GM20431 (cell line): ENCODE measurements at regions not wholly inside any gene's neighbourhood (a gene's known extent, or its start where the extent isn't known, plus 50 kb on each side); places are given as distances from the start of the nearest gene placed in this dataset.
"Not testable (repeated sequence)": the region's sequence is repeated elsewhere in the genome, so short reads cannot be mapped to it uniquely, and the experiment has no call there.

Source experiments
- in situ Hi-C: fragments of 300-500 bp; cut with MseI, MboI; formaldehyde crosslinking; loops from one replicate; pipeline ENCODE4 v1.15.0; 2020; ENCODE audit warnings: low sequenced_read_pairs; ENCODE audit not compliant: unreplicated experiment

DNA sequence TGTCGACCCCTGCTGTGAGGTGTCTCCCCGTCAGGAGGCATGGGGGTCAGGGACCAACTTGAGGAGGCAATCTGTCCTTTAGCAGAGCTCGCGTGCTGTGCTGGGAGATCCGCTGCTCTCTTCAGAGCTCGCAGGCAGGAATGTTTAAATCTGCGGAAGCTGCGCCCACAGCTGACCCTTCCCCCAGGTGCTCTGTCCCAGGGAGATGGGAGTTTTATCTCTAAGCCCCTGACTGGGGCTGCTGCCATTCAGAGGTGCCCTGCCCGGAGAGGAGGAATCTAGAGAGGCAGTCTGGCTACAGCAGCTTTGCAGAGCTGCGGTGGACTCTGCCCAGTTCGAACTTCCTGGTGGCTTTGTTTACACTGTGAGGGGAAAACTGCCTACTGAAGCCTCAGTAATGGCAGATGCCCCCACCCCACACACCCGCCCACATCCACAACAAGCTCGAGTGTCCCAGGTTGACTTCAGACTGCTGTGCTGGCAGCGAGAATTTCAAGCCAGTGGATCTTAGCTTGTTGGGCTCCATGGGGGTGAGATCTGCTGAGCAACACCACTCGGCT, 133.1 kb downstream of the CENPC start:
- in situ Hi-C loops, result not testable (repeated sequence)

DNA sequence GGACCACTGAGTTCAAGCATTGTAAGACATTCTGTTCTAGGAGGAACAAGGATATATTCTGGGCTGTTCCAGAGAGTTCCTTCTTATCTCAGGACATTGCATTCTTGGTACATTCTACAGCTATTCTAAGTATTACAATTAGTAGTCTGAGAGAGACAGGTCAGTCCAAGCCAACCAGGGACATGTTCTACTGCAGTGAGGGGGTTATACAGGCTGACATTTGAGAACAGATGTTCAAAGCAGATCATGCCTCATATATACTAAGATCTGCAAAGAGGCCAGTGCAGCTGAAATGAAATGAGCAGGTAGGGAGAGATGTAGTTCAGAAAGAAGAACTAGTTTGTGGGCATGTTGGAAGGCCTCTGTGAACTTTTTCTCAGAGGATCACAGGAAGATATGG, 142.0 kb downstream of the CENPC start:
- in situ Hi-C loops, result no loop called here

DNA sequence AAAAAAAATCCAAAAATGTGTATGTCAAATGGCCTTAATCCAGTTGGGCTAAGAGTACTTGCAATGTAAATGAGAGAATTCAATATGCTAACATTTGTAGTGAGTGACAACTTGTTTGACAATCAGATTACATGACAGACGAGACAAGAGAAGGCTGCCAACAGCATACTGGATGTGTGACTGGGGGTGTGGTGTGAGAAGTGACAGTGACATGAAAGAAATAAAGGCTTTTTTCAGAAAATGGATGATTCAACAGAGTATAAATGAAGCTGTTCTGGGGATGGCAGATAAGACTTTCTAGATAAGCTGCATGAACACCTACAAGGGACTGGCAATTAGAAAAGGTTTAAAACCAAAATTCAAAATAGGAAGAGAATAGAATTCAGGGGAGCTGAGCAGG, 143.4 kb downstream of the CENPC start:
- in situ Hi-C loops, result no loop called here

GRCh38 chr4:67397931-67398330, 147.4 kb downstream of the CENPC start:
- in situ Hi-C loops, result no loop called here

DNA sequence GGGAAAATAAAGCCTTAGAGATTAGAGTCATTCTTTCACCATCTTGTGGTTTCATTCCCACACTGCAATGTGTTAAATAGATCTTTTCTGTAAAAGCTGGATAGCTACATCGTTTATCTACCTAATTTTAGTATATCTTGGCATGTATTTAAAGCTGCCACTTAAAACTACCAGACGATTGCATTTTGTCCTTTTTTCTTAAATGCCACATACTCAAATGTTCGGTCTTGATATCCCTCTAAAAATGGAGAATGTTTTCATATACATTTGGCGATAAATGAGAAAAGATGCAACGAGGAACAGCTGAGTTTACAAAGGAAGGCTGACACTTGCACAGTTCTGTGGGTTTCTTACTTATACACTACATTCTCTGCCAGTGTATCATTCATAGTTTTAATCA, 148.3 kb downstream of the CENPC start:
- in situ Hi-C loops, result no loop called here

GRCh38 chr4:67396008-67396407, 149.3 kb downstream of the CENPC start:
- in situ Hi-C loops, result no loop called here

DNA sequence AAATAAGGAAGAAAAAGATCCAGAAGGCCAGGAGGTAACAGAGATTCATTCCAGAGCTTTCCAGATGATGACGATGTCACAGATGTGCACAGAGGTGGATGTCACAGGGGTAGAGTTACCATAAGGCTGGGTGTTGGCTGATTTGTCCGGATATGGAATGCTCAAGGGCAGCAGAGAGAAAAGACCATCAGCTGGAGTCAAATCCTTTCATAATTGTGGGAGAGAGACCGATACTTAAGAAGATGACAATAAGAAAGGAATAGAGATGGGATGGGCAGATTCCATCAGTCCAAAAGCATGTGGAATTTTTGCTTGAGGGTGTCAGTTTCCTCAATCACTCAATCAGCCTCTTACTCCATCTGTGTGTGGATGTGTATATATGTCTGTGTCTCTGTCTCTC, 150.4 kb downstream of the CENPC start:
- in situ Hi-C loops, result no loop called here

DNA sequence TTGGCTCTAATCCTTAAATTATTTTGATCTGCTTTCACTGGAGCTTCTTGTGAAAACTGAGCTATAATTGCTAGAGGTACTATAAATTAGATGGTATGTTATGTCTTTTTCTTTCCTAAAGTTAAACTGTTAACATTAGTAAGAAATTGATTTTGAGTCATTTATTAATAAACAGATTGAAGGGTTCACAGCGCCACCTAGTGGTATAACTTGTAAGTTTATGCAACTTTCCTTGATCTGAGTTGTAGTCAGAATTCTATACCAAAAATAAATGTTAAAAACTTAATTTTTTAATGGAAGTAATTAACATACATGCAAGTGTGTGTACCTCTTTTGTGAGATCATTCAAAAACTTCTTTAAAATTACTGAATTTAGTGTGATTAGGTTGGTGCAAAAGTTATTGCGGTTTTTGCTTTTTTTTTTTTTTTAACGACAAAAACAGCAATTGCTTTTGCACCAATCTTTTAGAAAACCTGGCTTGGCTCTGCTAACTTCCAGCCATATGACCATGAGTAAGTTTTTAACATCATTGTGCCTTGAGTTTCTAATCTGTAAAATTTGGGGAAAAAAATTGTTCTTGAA, 151.5 kb downstream of the CENPC start:
- in situ Hi-C loops, result no loop called here

DNA sequence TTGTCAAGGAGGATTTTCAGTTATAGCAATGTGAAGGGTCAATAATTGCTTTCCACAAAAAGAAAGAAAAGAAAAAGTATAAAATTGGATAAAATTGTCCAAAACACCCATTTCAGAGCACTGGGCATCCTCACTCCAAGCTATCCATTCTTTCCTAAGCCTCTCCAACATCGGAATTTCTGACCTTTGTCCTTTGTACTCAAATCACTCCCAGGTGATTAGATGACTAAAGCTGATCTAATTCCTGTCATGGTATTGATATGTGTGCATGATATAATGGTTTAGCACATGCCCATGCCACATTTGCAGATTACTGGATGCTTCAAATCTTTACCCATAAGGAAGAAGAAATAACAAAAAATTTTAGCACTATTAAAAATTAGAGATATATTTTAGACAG, 152.3 kb downstream of the CENPC start:
- in situ Hi-C loops, result no loop called here

GRCh38 chr4:67381406-67381804, 163.9 kb downstream of the CENPC start:
- in situ Hi-C loops, result not testable (repeated sequence)

DNA sequence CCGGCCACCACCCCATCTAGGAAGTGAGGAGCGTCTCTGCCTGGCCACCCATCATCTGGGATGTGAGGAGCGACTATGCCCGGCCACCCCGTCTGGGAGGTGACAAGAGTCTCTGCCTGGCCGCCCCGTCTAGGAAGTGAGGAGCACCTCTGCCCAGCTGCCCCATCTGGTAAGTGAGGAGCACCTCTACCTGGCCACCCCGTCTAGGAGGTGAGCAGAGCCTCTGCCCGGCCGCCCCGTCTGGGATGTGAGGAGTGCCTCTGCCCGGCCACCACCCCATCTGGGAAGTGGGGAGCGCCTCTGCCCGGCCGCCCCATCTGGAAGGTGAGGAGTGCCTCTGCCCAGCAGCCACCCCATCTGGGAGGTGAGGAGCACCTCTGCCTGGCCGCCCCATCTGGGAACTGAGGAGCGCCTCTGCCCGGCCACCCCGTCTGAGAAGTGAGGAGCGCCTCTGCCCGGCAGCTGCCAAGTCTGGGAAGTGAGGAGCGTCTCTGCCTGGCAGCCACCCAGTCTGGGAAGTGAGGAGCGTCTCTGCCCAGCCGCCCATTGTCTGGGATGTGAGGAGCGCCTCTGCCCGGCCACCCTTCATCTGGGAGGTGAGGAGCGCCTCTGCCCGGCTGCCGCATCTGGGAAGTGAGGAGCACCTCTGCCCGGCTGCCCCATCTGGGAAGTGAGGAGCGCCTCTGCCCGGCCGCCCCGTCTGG, 164.4 kb downstream of the CENPC start:
- in situ Hi-C loops, result not testable (repeated sequence)

DNA sequence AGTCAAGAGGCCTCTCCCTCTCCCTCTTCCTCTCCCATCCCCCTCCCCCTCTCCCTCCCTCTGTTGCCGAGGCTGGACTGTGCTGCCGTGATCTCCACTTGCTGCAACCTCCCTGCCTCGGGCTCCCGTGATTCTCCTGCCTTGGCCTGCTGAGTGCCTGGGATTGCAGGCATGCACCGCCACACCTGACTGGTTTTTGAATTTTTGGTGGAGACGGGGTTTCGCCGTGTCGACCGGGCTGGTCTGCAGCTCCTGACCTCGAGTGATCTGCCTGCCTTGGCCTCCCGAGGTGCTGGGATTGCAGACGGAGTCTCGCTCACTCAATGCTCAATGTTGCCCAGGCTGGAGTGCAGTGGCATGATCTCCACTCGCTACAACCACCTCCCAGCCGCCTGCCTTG, 165.1 kb downstream of the CENPC start:
- in situ Hi-C loops, result no loop called here

DNA sequence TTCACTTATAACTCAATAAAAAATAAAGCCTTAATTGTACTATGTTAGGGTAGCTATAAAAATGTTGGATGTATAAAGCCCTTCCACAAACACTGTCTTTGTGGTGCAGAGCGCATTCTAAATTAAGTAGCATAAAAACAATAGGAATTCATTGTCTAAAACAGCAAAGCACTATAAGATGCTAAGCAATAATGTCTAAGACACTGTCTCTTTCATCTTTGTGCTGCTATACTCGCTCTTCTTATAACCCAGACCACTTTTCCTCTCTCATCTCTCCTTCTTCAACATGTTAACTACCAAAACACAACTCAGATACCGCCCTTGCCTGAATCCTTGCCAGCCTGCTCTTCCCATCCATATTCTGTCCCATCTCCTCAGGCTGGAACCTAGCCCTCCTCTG, 170.0 kb downstream of the CENPC start:
- in situ Hi-C loops, result no loop called here

DNA sequence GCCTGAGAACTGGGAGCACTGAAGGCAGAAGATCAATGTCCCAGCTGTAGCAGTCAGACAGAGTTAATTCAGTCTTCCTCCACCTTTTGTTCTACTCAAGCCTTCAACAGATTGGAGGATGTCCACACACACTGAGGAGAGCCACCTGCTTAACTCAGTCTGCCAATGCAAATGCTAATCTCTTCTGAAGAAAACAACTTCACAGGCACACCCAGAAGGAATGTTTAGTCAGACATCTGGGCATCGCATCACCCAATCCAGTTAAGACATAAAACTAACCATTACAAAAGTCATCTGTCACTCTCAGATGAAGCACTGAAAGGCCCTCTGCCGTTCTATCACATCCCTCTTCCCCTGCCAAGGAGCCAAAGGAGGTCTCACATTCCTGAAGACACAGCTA, 173.7 kb downstream of the CENPC start:
- in situ Hi-C loops, result no loop called here

DNA sequence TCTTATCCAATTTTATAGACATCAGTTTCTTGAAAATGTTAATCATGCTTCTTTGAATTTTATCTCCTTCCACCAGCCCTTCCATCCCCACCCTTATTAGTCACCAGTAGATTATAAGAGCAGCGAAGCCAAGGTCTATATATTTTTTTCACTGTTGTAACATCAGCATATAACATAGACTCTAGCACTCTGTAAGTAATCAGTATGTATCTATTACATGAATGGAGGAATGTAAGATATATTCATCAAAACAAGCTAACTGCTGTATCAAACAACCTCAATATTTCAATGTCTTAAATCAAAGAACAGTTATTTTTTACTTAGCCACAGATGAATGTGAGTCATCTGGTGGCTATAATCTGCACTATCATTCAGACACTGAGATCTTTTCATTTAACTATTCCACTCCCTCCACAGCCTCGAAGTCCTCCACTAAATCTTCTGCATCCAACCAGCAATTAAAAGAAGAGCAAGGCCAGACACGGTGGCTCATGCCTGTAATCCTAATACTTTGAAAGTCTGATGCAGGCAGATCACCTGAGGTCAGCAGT, 178.9 kb downstream of the CENPC start:
- in situ Hi-C loops, result no loop called here

- in situ Hi-C loops, result no loop called here
Observed at GRCh38 chr4:67365661-67366245, 179.6 kb downstream of the CENPC start.

DNA sequence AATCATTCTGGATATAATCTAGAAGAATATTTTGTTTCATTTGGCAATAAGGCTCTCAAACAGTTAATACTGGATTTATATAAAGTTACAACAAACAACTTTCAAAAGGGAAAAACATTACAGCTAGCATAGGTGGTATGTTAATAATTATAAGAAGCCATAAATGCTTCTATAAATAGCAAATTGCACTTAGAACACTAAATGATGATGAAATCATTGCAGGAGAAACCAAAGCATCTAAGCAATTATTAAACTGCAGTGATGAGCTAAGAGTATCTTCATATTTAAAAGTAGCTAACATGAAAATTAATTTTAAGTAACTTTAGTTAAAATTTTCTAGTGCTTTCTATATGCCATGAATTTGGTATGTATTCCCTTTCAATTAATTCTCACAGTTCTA, 189.5 kb downstream of the CENPC start:
- in situ Hi-C loops, result no loop called here

- in situ Hi-C loops, result no loop called here
Observed at GRCh38 chr4:67346654-67347053, 198.6 kb downstream of the CENPC start.

GRCh38 chr4:67344594-67345380, 200.5 kb downstream of the CENPC start:
- in situ Hi-C loops, result no loop called here

GRCh38 chr4:67343199-67343598, 202.1 kb downstream of the CENPC start:
- in situ Hi-C loops, result no loop called here
